ENCODE measurements at regions not wholly inside any gene's neighbourhood (a gene's known extent, or its start where the extent isn't known, plus 50 kb on each side); places are given as distances from the start of the nearest gene placed in this dataset.

DNA sequence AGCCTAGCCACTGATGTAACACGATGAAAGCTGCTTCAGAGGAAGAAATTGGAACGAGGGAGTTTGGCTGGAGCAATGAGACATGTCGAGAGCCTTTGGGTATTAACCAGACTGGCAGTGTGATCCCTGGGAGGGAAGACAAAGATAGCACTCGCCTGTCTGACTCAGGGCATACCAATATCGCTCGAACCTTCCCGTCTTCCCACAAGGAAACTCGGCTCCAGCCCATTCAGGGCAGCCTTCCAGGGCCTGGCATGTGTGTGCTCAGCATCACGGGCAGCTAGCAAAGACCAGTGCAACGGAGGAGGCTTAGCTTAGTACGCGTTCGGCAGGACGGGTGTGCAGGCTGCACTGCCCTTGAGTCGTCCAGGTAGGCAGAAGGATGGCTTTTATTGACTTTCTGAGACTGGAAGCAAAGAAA, 356.9 kb upstream of the WWC1 start:
- TF ChIP-seq HES4 (CRISPR knock-in tag; IDR thresholded peaks at IDR 0.05; ENCODE audit: borderline replicate concordance) (no peak), POLR2AphosphoS5 (IDR thresholded peaks at IDR 0.05; ENCODE audit: low read depth, low read length) (no peak), NFIC (IDR thresholded peaks at IDR 0.05; ENCODE audit: low read length) (no peak), ATM (IDR thresholded peaks at IDR 0.05; ENCODE audit: borderline replicate concordance) (no peak), EZH2 (conservative IDR thresholded peaks at IDR 0.05; ENCODE audit: low read depth, low read length) (no peak), ZFX (CRISPR knock-in tag; IDR thresholded peaks at IDR 0.05; ENCODE audit: low read depth) (no peak), EP300 (IDR thresholded peaks at IDR 0.05; ENCODE audit: low read depth in 2 of 2, low read length in 2 of 2) (no peak), EP300 (CRISPR knock-in tag; IDR thresholded peaks at IDR 0.05; ENCODE audit: borderline replicate concordance) (no peak), SRF (IDR thresholded peaks at IDR 0.05; ENCODE audit: low read depth, low read length) (no peak), NFYC (CRISPR knock-in tag; IDR thresholded peaks at IDR 0.05) (no peak), MAZ (IDR thresholded peaks at IDR 0.05; ENCODE audit: borderline replicate concordance, low read depth, low read length) (no peak), MAZ (CRISPR knock-in tag; IDR thresholded peaks at IDR 0.05; ENCODE audit: low read depth) (no peak), ZKSCAN1 (IDR thresholded peaks at IDR 0.05; ENCODE audit: low read length) (no peak)
- TF ChIP-seq, protein P1, sequence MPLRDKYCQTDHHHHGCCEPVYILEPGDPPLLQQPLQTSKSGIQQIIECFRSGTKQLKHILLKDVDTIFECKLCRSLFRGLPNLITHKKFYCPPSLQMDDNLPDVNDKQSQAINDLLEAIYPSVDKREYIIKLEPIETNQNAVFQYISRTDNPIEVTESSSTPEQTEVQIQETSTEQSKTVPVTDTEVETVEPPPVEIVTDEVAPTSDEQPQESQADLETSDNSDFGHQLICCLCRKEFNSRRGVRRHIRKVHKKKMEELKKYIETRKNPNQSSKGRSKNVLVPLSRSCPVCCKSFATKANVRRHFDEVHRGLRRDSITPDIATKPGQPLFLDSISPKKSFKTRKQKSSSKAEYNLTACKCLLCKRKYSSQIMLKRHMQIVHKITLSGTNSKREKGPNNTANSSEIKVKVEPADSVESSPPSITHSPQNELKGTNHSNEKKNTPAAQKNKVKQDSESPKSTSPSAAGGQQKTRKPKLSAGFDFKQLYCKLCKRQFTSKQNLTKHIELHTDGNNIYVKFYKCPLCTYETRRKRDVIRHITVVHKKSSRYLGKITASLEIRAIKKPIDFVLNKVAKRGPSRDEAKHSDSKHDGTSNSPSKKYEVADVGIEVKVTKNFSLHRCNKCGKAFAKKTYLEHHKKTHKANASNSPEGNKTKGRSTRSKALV (CRISPR knock-in tag; IDR thresholded peaks at IDR 0.05), result no peak
- TF ChIP-seq, protein P2, sequence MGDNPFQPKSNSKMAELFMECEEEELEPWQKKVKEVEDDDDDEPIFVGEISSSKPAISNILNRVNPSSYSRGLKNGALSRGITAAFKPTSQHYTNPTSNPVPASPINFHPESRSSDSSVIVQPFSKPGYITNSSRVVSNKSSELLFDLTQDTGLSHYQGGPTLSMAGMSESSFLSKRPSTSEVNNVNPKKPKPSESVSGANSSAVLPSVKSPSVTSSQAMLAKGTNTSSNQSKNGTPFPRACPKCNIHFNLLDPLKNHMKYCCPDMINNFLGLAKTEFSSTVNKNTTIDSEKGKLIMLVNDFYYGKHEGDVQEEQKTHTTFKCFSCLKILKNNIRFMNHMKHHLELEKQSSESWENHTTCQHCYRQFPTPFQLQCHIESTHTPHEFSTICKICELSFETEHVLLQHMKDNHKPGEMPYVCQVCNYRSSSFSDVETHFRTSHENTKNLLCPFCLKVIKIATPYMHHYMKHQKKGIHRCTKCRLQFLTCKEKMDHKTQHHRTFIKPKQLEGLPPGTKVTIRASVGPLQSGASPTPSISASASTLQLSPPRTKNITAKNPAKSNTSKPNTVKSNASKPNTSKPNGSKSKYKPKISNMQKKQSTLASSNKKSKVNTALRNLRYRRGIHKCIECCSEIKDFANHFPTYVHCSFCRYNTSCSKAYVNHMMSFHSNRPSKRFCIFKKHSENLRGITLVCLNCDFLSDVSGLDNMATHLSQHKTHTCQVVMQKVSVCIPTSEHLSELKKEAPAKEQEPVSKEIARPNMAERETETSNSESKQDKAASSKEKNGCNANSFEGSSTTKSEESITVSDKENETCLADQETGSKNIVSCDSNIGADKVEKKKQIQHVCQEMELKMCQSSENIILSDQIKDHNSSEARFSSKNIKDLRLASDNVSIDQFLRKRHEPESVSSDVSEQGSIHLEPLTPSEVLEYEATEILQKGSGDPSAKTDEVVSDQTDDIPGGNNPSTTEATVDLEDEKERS (CRISPR knock-in tag; IDR thresholded peaks at IDR 0.05), result no peak
